Uterus (tissue), 3 donors: ENCODE measurements at regions not wholly inside any gene's neighbourhood (a gene's known extent, or its start where the extent isn't known, plus 50 kb on each side); places are given as distances from the start of the nearest gene placed in this dataset.

Source experiments
- DNase-seq, 2 donors: peaks; one replicate each; pipeline ENCODE4 v3.0.0-alpha.2; 2019 to 2020
- H3K27ac ChIP-seq, 2 donors: fragments of 200-600 bp; sonication (generic); 1 replicate in 1 of 2; 2 replicates in 1 of 2; pipeline ENCODE4 v1.5.1; 2016 to 2018
- H3K27me3 ChIP-seq, 2 donors: fragments of 200-600 bp; sonication (generic); one replicate each; pipeline ENCODE4 v1.5.1; 2018 to 2019; ENCODE audit warnings: control low read depth in 1 of 2
- H3K36me3 ChIP-seq, 2 donors: fragments of 200-600 bp; sonication (generic); one replicate each; pipeline ENCODE4 v1.5.1; 2019; ENCODE audit warnings: control low read depth in 1 of 2
- H3K4me1 ChIP-seq, 2 donors: fragments of 200-600 bp; sonication (generic); one replicate each; pipeline ENCODE4 v1.5.1; 2018 to 2019; ENCODE audit warnings: control low read depth in 1 of 2
- H3K4me3 ChIP-seq, 2 donors: fragments of 200-600 bp; sonication (generic); 1 replicate in 1 of 2; 2 replicates in 1 of 2; pipeline ENCODE4 v1.5.1; 2018 to 2019; ENCODE audit warnings: mild to moderate bottlenecking in 1 of 2
- H3K9me3 ChIP-seq, 2 donors: fragments of 200-600 bp; sonication (generic); one replicate each; pipeline ENCODE4 v1.5.1; 2019; ENCODE audit warnings: control low read depth in 1 of 2
- POLR2A ChIP-seq, 2 donors: fragments of 450-650 bp; IDR thresholded peaks; one replicate each; pipeline ENCODE4 v1.6.1; 2016; ENCODE audit warnings: antibody characterized with exemption in 2 of 2, mild to moderate bottlenecking in 1 of 2, moderate library complexity in 1 of 2
- intact Hi-C: fragments of 100-400 bp; cut with DNase I; formaldehyde crosslinking; loops from one replicate; pipeline ENCODE4 v1.15.1; 2023; ENCODE audit warnings: low total_unique reads
- TF ChIP-seq, protein P1 (sequence below), 4 experiments: fragments of 200-600 bp in 2 of 4; fragments of 450-650 bp in 2 of 4; sonication (generic) in 2 of 4; IDR thresholded peaks; one replicate each; pipeline ENCODE4 v1.5.1; 2016 to 2019; ENCODE audit warnings: antibody characterized with exemption in 4 of 4, mild to moderate bottlenecking in 2 of 4, moderate library complexity in 1 of 4
- donor health status: DM: yes; HTN: yes; CAD: no.

DNA sequence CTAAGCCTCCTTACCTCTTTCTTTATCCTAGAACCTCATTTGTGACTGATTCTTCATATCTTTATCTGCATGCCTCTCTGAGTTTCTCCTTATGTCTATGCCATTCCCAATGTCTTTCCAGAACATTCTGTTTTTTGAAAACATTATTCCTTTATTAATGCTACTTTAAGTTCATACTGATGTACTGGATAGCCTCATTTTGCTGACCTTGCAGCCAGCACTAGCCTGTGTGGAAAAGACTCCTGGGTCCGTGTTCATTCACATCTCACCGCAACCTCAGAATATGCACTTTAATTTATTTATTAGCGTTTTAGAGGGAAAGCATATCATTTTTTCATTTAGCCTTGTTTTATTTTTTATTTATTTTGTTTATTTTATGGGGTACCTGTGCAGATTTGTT is 208.1 kb upstream of the NPVF start:
- Histone ChIP-seq H3K27ac (no peak overlapping the region), H3K4me1 (no peaks in the 10 kb centered on the region), H3K27me3 (no peaks in the 10 kb centered on the region), H3K4me3 (no peak overlapping the region), H3K36me3 (no peaks in the 10 kb centered on the region), H3K9me3 (no peaks in the 10 kb centered on the region)
- intact Hi-C loops, result no loop called here
- DNase-seq, result no peak
- no peak for TF ChIP-seq POLR2A (IDR thresholded peaks at IDR 0.05)
- TF ChIP-seq, protein P1, sequence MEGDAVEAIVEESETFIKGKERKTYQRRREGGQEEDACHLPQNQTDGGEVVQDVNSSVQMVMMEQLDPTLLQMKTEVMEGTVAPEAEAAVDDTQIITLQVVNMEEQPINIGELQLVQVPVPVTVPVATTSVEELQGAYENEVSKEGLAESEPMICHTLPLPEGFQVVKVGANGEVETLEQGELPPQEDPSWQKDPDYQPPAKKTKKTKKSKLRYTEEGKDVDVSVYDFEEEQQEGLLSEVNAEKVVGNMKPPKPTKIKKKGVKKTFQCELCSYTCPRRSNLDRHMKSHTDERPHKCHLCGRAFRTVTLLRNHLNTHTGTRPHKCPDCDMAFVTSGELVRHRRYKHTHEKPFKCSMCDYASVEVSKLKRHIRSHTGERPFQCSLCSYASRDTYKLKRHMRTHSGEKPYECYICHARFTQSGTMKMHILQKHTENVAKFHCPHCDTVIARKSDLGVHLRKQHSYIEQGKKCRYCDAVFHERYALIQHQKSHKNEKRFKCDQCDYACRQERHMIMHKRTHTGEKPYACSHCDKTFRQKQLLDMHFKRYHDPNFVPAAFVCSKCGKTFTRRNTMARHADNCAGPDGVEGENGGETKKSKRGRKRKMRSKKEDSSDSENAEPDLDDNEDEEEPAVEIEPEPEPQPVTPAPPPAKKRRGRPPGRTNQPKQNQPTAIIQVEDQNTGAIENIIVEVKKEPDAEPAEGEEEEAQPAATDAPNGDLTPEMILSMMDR (IDR thresholded peaks at IDR 0.05), result no peak

DNA sequence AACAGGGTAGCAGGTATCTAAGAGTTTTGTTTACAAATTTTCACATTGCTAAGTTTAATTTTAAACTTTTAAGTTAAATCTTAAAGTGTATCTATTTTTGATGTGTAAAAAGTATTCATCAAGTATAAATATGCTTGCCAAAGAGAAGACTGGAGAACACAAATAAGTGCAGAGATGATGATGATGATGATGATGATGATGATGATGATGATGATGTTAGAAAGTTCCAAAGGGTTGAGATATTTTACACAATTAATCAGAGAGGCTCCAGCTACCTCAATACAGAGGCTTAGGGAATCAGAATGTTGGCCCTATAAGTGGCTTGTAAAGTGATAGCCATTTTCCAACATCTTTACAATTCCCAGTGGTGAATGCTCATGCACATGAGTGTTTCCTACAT is 209.0 kb upstream of the NPVF start:
- no peaks in the 10 kb centered on the region for H3K4me1 ChIP-seq
- TF ChIP-seq, protein P1 (IDR thresholded peaks at IDR 0.05), result no peak
- no peak for TF ChIP-seq POLR2A (IDR thresholded peaks at IDR 0.05)
- no peak for DNase-seq

DNA sequence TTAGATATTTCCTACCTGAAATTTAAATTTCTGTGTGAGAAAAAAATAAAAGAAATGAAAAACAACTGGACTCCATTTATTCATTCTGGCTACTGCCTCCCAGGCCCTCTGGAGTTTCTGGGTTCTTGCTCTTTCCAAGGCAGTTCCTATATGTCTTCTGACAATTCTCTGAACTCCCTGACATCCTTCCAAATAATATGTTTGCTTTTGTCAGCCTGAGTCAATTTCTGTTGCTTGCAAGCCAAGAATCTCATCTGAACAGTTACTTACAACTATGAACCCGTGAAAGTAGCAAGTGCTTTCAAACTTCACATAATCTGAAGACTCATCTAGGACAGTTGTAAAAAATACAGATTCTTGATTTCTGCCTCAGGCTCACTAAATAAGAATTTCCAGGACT is 216.7 kb upstream of the NPVF start:
- Histone ChIP-seq H3K36me3 (no peaks in the 10 kb centered on the region), H3K4me1 (no peaks in the 10 kb centered on the region), H3K27me3 (no peaks in the 10 kb centered on the region), H3K4me3 (no peak overlapping the region), H3K27ac (no peak overlapping the region), H3K9me3 (no peaks in the 10 kb centered on the region)
- TF ChIP-seq, protein P1 (IDR thresholded peaks at IDR 0.05), result no peak
- TF ChIP-seq POLR2A (IDR thresholded peaks at IDR 0.05), result no peak
- no peak for DNase-seq
- intact Hi-C loops, result no loop called here

More for the DNA sequence above, 209.0 kb upstream of the NPVF start:
- Histone ChIP-seq H3K27me3 (no peaks in the 10 kb centered on the region), H3K4me3 (no peak overlapping the region), H3K27ac (no peak overlapping the region), H3K36me3 (no peaks in the 10 kb centered on the region), H3K9me3 (no peaks in the 10 kb centered on the region)
- intact Hi-C loops, result no loop called here

DNA sequence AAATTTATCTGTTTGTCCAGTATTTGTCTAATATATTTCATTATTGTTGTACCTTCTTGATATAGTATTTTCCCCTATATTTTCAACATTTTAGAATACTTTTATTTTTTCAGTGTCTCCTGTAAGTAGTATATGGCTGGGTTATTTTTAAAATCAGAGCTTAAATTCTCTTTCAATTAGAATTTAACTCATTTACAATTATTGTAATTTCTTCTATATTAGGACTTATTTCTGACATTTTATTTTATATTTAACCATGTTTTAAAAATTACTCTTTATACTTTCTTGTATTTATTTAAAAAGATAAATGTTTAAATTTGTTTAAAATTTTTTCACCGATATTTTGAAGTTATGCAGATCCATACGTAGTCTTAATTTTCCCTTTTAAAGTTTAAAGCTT is 220.0 kb upstream of the NPVF start:
- no peak for TF ChIP-seq POLR2A (IDR thresholded peaks at IDR 0.05)
- TF ChIP-seq, protein P1 (IDR thresholded peaks at IDR 0.05), result no peak
- Histone ChIP-seq H3K4me1 (no peaks in the 10 kb centered on the region), H3K27me3 (no peaks in the 10 kb centered on the region), H3K4me3 (no peak overlapping the region), H3K27ac (no peak overlapping the region), H3K36me3 (no peaks in the 10 kb centered on the region), H3K9me3 (no peaks in the 10 kb centered on the region)
- DNase-seq, result no peak
- intact Hi-C loops, result no loop called here

DNA sequence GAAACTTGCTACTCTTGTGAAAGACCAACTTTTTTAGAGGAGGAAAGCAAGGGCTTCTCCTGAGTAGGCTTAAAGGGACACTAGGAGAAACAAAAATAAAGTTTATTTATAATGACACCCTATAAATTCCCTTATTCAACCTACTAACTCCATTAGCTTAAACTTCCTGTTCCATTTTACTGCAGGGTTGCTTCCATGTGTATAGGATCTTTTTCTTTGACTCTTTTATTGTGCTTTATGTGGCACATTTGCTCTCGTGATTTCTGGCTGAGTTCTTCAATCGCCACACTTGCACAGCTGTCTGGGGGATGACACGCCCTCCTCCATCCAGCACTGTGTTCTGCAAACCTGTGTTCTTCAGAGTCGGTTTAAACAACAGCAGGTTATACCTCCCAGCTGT is 225.7 kb upstream of the NPVF start:
- TF ChIP-seq, protein P1 (IDR thresholded peaks at IDR 0.05), result no peak
- no peak for TF ChIP-seq POLR2A (IDR thresholded peaks at IDR 0.05)
- no peak for DNase-seq
- Histone ChIP-seq H3K27ac (peak overlapping the region in 1 of 2 donors; percentile 81), H3K4me1 (no peaks in the 10 kb centered on the region), H3K4me3 (no peak overlapping the region), H3K27me3 (no peaks in the 10 kb centered on the region), H3K36me3 (no peaks in the 10 kb centered on the region), H3K9me3 (no peaks in the 10 kb centered on the region)
- intact Hi-C loops, result no loop called here
